BE2C (cell line): ENCODE measurements at regions not wholly inside any gene's neighbourhood (a gene's known extent, or its start where the extent isn't known, plus 50 kb on each side); places are given as distances from the start of the nearest gene placed in this dataset.

Experiments used
- DNase-seq: peaks from one replicate; pipeline ENCODE4 v3.0.0-alpha.2; 2020
- H3K27me3 ChIP-seq: fragments of 250-450 bp; sonication (Bioruptor Pico); 2 replicates; pipeline ENCODE4 v1.5.1; 2020; ENCODE audit warnings: mild to moderate bottlenecking
- H3K36me3 ChIP-seq: fragments of 250-450 bp; sonication (Bioruptor Pico); 2 replicates; pipeline ENCODE4 v1.5.1; 2020; ENCODE audit warnings: mild to moderate bottlenecking
- H3K4me1 ChIP-seq: fragments of 250-450 bp; sonication (Bioruptor Pico); 2 replicates; pipeline ENCODE4 v1.5.1; 2020
- H3K4me3 ChIP-seq: 2 replicates; pipeline ENCODE4 v1.5.1; 2011; ENCODE audit warnings: low read depth, low read length
- H3K9me3 ChIP-seq: fragments of 250-450 bp; sonication (Bioruptor Pico); 2 replicates; pipeline ENCODE4 v1.5.1; 2020
- CTCF ChIP-seq: IDR thresholded peaks from 2 replicates; pipeline ENCODE4 v1.5.1; 2012; ENCODE audit warnings: mild to moderate bottlenecking, low read depth, low read length

GRCh38 chr5:4661836-4662235 is 478.3 kb upstream of the ADAMTS16 start:
- TF ChIP-seq CTCF = no peak
- Histone ChIP-seq H3K4me3 (no peak overlapping the region), H3K4me1 (no peaks in the 10 kb centered on the region), H3K27me3 (no peaks in the 10 kb centered on the region), H3K9me3 (no peaks in the 10 kb centered on the region; the same call in 1 of the 2 replicates), H3K36me3 (no peaks in the 10 kb centered on the region)
- no peak for DNase-seq

GRCh38 chr5:4662756-4663155 is 477.4 kb upstream of the ADAMTS16 start:
- Histone ChIP-seq H3K4me1 (no peaks in the 10 kb centered on the region), H3K9me3 (no peaks in the 10 kb centered on the region; the same call in 1 of the 2 replicates), H3K36me3 (no peaks in the 10 kb centered on the region), H3K27me3 (no peaks in the 10 kb centered on the region), H3K4me3 (no peak overlapping the region)
- TF ChIP-seq CTCF = no peak
- DNase-seq = no peak

- DNase-seq = no peak
- no peak overlapping the region for H3K4me3 ChIP-seq
- no peaks in the 10 kb centered on the region for H3K4me1 ChIP-seq
- no peak for TF ChIP-seq CTCF
- no peaks in the 10 kb centered on the region; the same call in 1 of the 2 replicates for H3K9me3 ChIP-seq
- H3K27me3 ChIP-seq = no peaks in the 10 kb centered on the region
- H3K36me3 ChIP-seq = no peaks in the 10 kb centered on the region
These were observed 474.2 kb upstream of the ADAMTS16 start for GRCh38 chr5:4665911-4666310.

- no peaks in the 10 kb centered on the region for H3K4me1 ChIP-seq
- no peaks in the 10 kb centered on the region for H3K27me3 ChIP-seq
- H3K9me3 ChIP-seq = no peaks in the 10 kb centered on the region
- no peak for TF ChIP-seq CTCF
- DNase-seq = no peak
- no peaks in the 10 kb centered on the region for H3K36me3 ChIP-seq
- H3K4me3 ChIP-seq = no peak overlapping the region
These were observed 466.0 kb upstream of the ADAMTS16 start for GRCh38 chr5:4674166-4674565.

GRCh38 chr5:4676934-4677333 is 463.2 kb upstream of the ADAMTS16 start:
- H3K36me3 ChIP-seq = no peaks in the 10 kb centered on the region
- no peak for TF ChIP-seq CTCF
- no peaks in the 10 kb centered on the region for H3K27me3 ChIP-seq
- H3K9me3 ChIP-seq = no peaks in the 10 kb centered on the region
- no peak overlapping the region for H3K4me3 ChIP-seq
- no peak for DNase-seq
- no peaks in the 10 kb centered on the region for H3K4me1 ChIP-seq

GRCh38 chr5:4684946-4685345 is 455.2 kb upstream of the ADAMTS16 start:
- H3K4me3 ChIP-seq = no peak overlapping the region
- H3K9me3 ChIP-seq = no peaks in the 10 kb centered on the region
- no peaks in the 10 kb centered on the region for H3K27me3 ChIP-seq
- H3K36me3 ChIP-seq = no peaks in the 10 kb centered on the region
- no peak for DNase-seq
- no peaks in the 10 kb centered on the region for H3K4me1 ChIP-seq
- TF ChIP-seq CTCF = no peak
